NCI-H510A (cell line): ENCODE measurements at regions not wholly inside any gene's neighbourhood (a gene's known extent, or its start where the extent isn't known, plus 50 kb on each side); places are given as distances from the start of the nearest gene placed in this dataset.

Experiments used
- DNase-seq: peaks from one replicate; lab custom pipeline; 2025; lab: John Stamatoyannopoulos, UW

DNA sequence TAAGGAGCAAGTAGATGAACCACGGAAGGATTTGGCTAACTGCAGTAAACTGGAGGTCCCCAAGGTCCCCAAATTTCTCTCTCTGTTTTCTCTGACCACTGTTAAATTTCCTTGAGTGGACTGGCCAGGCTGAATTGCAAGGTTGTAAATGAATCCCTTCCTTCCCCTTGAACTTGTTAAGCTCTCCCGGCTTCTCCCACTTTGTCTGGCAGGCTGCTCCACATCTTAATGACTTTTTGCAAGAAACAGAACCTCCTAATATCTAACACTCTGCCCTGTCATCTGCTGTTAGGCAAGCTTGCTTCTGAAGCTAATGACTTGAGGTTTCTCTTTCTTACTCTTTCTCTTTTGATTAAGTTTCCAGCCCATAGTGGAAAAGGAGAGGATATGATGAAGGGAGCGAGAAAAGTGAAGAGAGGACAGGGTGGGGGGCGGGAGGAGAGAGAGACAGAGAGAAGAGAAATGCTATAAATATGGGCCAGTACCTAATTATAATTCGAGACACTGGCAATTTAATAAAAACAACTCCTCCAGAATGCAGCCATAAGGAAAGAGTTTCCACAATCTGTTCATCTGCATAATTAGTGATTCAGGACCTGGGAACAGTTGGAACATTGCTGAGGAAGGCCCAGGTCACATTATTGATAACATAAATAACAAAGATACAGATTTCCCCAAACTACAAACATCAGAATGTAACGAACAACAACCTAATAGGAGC is 437.3 kb upstream of the MPDZ start:
- DNase-seq, result no peak

DNA sequence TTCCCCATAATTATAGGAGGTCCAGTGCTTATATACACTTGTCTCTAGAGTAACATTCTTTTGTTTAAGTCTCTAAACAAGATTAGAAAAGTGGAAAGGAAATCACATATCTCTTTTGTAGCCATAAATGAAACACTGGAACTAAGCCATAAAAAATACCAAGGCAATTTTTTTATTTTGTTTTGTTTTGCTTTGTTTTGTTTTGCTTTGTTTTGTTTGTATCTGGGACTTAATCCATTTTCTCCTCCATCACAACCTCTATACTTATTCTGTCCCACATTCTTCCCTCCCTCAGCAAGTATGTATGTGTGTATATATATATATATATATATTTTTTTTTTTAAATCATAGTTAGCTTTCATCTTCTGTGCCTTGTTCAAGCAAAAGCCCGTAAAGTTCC is 436.6 kb upstream of the MPDZ start:
- DNase-seq, result no peak

DNA sequence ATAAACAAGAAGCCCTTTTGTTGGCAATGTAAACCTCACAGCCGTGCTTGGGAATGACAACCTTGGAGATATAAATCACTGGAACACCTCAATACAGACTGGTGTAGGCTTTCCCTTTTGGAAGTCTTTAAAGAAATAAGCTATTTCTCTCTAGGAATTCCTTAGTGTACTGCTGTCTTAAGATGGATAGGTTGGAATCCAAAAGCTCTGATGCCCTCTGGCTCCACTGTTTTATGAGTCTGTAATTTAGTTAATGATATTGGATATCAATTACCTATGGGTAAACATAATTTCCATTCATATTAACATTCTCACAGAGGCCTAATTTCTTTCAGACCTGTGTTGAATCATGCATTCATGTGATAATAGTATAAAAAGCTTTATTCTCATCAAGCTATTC is 435.9 kb upstream of the MPDZ start:
- DNase-seq, result no peak

DNA sequence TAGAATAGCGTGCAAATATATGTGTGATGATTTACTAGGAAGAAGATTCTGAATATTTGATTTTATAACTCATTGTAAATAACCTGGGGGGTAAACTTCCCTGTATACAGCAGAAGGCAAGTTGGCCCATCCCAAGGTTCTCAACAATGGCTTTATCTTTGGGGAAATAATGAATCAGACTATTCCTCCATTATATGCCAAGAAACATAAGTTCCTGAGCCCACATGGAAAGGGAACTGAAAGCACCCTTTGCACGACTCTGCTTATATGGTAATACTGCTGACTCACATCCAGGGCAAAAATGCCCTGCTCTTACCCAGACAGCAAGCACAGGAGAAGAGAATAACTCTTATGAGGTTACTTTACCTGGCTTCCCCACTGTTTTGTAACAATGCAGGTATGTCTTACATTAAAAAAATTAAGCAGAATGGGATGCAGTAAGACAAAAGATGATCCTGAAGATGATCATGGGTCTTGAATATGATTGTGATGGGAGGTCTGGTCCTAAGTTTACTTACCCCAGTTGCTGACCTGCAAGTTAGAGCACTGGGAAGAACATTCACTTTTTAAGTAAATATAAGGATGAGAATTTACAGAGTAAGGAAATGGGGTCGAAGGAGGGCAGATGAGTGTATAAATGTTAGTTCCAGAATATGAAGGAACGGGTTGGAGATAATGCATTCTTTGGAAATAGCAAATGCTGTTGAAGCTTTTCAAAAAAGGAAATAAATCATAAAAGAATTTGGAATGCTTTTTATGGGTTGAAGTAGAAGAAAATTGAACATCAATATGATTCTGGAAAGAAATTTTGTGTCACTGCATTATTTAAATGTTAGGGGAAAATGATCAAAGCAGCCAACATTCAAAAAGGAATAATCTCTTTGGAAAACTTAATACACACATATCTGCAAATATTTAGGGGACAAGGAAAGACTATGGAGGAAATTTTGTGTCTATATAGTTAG is 428.4 kb upstream of the MPDZ start:
- DNase-seq, result no peak

DNA sequence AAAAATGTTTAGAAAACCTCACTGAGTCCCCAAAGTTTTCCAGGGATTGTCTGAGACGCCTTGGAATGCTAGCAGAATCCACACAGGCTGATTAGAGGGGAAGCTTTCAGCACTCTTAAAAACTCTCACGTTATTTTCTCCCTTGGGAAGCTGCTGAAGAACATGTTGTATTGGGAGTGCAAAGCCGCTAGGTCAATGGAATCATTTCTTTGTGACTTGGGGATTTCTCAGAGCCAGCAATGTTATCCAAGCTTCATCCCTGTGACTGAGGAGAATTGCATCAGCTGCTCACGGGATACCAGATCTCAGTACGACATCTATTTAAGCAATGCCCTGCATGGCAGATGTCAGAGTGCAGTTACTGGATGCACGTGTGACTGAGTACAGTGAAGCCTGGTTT is 426.4 kb upstream of the MPDZ start:
- DNase-seq, result no peak

DNA sequence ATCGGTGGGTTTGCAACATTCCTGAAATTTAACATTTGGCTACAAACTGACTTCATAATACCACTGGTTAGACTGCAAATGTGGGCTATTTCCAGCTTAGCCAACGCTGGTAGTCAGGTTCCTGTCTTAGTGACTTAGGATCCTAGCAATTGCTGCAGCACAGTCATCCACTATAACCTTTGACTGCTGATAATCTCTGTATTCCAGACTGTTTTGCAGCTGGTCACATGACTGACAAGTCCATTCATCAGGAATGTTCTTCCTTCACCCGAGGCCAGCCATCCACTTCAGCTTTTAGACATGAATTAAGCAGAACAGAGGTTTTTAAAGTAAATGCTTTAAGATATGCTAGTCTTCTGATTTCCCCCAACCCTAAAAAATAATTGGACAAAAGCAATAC is 425.9 kb upstream of the MPDZ start:
- no peak for DNase-seq

DNA sequence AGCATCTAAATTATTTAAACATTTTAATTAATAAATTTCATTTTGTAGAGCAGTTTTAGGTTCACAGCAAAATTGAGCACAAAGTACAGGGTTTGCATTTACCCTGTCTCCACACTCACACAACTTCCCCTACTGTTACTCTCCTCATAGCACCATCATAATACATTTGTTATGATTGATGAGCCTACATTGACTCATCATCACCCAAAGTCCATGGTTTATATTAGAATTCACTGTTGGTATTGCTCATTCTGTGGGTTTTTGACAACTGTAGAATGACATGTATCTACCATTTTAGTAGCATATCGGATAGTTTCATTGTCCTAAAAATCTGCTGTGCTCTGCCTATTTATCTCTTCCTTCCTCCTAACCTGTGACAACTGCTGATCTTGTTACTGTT is 411.1 kb upstream of the MPDZ start:
- no peak for DNase-seq

DNA sequence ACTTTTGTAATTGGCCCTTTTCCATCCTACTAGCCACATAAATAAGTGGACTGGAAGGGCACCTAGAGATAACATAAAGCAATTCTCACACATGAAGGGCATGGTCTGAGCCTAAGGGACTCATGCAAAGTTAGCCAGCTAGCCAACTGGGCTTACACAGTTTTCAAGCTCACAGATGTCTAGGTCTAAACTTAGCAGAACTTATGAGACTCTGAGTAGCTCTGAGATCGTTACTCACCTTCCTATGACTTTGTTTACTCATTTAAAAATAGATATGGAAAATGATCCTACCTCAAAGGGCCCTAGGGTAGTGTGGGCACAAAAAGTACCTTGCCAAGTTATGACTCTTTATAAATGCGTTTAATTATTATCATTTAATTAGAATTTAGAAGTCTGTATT is 410.4 kb upstream of the MPDZ start:
- no peak for DNase-seq

DNA sequence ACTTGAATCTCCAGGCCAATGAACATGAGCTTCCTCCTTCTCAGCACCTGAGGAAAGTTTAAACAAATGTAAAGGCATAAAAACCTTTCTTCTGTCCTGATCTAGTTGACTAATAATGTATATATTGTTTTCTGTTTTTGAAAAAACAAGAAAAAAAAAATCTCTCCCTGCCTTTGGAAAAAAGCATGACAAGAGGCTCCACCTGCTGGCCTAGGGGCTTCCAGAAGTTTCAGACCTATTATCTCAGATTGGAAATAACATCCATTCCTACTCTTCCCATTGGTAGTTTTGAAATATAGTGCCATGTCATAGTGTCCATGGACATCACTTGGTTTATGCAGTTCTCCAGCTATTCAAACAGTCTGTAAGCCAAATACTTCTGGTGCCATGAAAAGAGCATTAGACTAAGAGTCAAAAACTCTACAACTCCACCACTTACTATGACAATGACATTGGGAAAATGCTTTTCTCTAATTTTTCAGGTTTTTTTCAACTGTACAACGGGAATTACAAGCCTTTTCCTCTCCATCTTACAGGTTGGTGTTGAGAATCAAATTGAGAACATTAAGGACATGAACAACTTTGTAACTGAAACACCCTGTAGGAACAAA is 409.6 kb upstream of the MPDZ start:
- no peak for DNase-seq

DNA sequence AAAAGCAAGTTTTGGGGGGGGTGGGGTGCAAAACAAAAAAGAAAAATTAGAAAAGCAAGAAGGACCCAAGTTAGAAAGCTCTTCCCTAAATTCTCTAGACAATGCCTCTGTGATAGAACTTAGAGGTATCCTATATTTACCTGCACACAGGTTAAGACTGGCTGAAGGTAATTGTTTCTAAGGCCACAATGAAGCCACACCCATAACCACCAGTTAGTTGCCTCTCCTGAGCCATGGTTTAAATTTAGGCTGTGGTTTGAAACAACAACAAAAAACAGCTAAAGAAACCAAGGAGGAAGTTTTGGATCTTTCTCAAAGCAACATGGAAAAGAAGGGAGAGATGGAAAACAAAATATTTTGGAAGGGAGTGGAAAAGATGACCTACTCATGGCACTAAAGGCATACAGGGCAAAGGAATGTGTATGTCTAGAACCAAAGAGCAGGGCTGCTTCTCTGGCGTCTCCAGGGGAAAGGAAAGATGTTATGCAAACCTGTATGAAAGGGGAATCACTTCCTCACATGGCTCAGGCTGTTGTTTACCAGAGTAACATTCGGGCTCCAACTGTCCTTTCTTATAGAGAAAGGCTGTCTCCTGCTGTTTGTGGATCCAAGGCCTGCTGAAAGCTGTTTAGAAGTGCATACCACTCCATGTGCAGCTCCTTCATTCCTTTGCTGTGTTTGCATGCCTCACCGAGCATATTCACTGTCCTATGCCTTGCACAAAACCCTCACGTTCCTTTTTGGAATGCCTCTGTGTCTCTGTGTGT is 408.9 kb upstream of the MPDZ start:
- DNase-seq, result no peak

DNA sequence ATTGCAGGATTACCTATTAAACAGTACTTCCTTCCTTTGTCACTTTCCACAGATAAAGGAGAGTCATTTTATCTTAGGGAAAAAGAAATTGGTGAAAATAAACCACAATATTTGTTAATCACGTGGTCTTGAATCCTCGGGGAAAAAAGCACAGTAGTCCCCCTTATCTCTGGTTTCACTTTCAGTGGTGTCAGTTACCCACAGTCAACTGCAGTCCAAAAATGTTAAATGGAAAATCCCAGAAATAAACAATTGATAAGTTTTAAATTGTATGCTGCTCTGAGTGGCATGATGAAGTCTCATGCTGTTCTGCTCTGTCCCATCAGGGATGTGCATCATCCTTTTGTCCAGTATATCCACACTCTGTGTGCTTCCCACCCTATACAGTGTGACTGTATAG is 405.2 kb upstream of the MPDZ start:
- no peak for DNase-seq

DNA sequence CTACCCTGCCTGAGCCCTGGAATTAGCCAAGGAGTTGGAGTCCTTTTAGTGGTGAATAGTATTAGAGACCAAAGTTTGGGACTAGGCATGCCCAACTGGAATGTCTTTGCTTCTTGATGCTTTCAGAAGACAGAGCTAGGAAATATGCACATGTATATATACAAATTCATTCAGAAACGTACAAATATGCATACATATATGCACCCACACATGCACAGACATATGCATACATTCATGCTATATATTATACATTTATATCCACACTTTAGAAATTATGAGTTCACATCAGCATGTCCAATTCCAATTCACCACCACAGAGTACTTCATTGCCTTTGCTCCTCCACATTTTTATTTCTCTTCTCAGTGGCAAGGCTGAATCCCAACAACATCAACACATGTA is 398.3 kb upstream of the MPDZ start:
- no peak for DNase-seq

DNA sequence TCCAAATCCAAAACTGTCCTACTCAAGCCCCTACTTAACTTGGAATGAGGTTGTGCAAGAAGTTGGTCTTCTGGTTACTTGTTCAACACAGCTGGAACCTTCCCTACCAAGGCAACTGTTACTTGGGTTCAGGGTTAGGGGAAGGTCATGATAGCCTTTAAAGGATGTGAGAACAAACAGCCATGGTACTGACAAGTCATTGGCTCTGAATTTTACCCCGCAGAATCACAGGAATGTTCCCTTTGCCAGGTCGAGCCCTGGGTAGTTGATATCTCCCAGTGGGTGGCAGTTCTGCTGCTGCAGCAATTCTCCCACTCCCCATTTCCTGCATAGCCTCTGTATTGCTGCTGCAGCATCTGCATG is 396.1 kb upstream of the MPDZ start:
- DNase-seq, result no peak

DNA sequence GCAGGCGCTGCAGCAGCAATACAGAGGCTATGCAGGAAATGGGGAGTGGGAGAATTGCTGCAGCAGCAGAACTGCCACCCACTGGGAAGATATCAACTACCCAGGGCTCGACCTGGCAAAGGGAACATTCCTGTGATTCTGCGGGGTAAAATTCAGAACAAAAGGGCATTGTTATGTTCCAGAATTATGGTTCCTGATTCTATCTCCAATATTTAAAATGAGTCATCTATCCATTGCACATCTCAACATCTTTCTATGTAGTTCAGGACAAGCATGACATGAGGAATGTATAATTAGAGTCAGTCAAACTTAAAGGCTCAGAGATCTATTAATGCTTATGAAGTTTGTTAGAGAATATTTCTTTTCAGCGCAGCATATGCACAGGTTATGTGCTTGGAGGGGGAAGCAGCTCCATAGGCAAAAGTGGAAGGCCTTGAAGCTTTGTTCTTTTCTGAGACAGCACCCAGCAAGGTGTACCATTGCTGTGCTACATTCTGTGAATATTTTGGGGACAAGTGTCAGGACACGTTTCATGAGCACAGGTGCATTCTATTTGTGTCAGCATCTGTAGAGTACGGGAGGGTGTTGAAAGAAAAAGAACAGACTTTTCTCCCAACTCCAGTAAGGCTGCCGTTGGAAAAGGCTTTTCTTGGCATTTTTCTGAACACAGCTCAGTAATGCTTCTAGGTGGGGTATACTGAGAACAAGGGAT is 395.6 kb upstream of the MPDZ start:
- no peak for DNase-seq

DNA sequence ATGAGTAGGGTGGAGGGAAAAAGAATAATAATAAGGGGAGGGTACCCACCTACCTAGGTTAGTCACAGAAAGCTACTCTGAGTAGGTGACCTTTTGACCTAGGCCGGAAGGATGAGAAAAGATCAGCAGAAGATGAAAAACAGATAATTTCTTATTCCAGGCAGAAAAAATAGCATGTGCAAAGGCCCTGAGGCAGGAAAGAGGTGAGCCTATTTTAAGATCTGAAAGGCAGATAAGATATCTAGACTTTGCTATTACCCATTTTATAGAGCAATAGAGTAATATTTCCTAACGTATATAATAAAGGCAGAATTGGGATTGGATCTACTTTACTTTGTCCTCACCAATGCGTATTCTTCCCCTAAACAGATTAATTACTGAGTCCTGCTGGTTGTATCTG is 393.9 kb upstream of the MPDZ start:
- no peak for DNase-seq

DNA sequence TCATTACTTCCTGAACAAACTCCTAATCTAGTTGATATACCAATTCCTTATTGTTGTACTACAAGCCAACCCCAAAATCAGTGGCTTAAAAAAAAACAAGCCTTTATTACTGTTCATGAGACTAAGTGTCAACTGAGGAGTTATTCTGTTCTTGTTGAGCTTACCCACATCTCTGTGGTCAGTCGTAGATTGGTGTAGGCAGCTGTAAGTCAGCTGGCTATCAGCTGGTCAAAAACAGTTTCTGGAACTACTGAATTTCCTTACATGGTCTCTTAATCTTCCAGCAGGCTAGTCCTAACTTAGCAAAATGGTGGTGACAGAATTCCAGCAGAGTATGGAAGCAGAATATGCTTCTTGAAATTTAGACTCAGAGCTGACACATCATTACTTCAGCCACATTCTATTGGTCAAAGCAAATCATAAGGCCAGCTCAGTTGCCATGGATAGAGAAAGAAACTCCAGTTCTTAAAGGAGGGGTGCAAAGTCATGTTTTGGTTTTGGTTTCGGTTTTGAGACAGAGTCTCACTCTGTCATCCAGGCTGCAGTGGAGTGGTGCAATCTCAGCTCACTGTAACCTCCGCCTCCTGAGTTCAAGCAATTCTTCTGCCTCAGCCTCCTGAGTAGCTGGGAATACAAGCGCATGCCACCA is 386.1 kb upstream of the MPDZ start:
- DNase-seq, result no peak

DNA sequence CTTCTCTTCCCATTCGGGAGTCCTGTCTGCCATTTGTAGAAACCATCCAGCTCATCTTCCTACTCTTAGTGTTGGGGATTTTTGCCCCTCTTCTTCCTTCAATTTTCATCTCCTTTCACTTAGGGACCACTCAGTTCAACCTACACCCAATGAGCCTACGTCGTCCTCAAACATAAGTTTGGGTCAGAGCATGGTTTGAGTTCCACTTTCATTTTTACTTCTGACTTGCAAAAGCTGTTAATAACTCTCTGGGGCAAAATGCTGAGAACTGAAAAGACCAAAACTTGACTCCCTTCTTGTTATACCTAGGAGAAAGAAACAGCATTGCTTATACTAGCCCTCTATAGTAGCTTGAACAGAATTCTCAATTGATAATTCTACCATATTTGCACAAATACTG is 381.5 kb upstream of the MPDZ start:
- no peak for DNase-seq

DNA sequence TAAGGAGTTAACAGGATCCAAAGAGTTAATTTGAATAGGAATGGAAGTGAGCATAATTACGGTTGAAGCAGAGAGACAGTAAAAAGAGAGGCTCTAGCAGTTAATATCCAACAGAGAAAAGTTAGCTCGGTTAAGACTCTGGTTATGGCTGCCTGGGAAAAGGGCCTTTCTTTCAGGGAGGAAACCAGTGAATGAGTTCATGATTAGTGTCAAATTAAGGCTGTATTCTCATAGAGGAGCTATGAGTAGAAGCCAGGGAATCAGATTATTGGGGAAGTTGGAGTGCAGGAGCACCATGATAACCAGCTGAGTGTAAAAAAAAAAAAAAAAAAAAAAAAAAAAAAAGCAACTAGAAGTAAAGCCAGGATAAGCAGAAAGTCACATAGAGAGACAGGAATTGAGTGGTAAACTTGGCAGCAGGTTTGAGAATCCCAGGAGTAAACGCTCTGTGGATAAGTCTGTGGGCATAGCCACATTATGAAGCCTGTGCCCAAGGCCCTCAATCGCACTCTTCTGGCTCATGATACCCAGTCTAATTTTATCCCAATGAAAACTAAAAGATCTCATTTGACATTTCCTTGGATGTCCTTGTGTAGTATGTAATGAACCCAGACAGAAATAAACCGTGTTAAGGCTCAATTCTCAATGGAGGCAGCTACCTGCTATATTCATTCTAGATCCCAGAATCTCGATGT is 372.6 kb upstream of the MPDZ start:
- DNase-seq, result no peak

DNA sequence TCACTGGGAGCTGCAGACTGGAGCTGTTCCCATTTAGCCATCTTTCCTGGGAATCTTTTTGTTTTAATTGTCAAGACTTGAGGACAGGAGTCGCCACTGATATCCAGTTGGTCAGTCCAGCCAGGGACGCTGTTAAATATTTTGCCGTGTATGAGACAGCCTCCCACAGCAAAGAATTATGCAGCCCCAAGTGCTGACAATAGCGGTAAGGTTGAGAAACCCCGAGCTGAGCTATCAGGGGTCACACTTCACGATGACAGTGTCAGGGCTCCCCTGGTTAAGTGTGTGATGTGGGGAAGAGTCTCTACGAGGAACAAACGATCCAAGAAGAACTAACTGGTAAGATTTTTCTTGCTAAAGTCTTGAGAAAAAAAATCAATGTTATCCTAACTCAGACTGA is 372.0 kb upstream of the MPDZ start:
- no peak for DNase-seq

DNA sequence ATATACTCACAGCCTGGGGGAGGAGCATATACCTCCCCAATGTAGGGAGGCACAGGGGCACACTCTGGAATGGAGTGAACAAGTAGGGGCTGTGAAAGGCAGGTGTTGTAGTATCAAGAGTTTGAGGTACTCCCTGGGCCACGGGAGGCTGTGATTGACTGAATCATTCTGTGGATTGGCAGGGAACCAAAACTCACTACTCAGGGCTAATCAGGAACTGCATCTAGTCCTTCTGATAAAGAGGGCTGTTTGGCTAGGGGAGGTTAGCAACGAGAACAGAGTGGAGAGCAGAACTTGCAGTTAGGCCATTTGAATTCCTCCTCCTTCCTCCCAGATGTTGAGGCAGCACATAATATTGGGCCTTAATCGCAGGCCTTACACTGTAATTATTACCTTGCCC is 369.2 kb upstream of the MPDZ start:
- DNase-seq, result no peak

DNA sequence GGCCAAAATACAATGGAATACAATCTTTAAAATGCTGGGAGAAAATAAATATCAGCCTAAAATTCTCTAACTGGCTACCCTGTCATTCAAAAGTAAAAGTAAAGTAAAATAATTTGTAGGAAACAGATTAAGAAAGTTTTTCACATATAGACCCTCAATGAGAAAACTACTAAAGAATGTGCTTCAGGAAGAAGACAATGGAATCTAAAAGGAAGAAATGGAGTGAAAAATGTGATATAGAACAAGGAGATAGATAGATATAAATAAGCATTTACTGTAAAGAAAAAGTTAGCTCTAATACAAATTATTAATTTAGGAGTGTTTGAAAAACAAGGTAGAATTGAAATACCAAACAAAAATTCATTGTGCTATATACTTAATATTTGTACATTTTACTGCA is 368.6 kb upstream of the MPDZ start:
- DNase-seq, result no peak
